DND-41 (cell line): ENCODE measurements at regions not wholly inside any gene's neighbourhood (a gene's known extent, or its start where the extent isn't known, plus 50 kb on each side); places are given as distances from the start of the nearest gene placed in this dataset.

Source experiments
- CTCF ChIP-seq: IDR thresholded peaks from 2 replicates; pipeline ENCODE4 v1.5.1; 2012; ENCODE audit warnings: borderline replicate concordance, low read length, moderate library complexity, mild to moderate bottlenecking; ENCODE audit not compliant: poor library complexity, severe bottlenecking; ENCODE audit errors: extremely low read depth
- EZH2 ChIP-seq: IDR thresholded peaks from 3 replicates; pipeline ENCODE4 v1.6.1; 2012; ENCODE audit warnings: borderline replicate concordance, low read depth, mild to moderate bottlenecking, moderate library complexity, low read length, inconsistent platforms; ENCODE audit not compliant: severe bottlenecking

DNA sequence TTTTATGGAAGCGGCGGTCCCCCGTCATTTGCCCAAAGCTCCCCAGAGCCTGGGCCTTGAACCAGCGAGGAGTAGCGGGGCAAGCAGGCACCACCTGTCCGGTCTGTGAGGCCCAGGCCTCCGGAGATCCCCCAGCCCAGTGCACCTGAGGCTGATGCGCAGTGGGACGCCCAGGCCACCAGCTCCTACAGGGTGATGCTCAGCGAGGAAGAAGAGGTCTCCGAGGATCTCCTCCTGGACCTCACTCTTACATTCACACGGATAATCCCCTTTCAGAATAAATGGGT lies 220.2 kb downstream of the NDUFA10 start:
- no peak for TF ChIP-seq CTCF
- no peak for TF ChIP-seq EZH2
